ENCODE measurements at regions not wholly inside any gene's neighbourhood (a gene's known extent, or its start where the extent isn't known, plus 50 kb on each side); places are given as distances from the start of the nearest gene placed in this dataset.

GRCh38 chr22:19644314-19645223 is 69.7 kb upstream of the SEPTIN5 start:
- TF ChIP-seq, protein P1, sequence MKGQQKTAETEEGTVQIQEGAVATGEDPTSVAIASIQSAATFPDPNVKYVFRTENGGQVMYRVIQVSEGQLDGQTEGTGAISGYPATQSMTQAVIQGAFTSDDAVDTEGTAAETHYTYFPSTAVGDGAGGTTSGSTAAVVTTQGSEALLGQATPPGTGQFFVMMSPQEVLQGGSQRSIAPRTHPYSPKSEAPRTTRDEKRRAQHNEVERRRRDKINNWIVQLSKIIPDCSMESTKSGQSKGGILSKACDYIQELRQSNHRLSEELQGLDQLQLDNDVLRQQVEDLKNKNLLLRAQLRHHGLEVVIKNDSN (IDR thresholded peaks at IDR 0.05) = no peak
- TF ChIP-seq EGR1 (IDR thresholded peaks at IDR 0.05) = no peak
- TF ChIP-seq TCF12 (IDR thresholded peaks at IDR 0.05; ENCODE audit: low read depth) = no peak
- no peak for TF ChIP-seq CREB1 (IDR thresholded peaks at IDR 0.05; ENCODE audit: low read depth)
- no peak for TF ChIP-seq NFIC (IDR thresholded peaks at IDR 0.05)
- TF ChIP-seq MAX (IDR thresholded peaks at IDR 0.05) = no peak
- no peak for TF ChIP-seq ZBTB7A (IDR thresholded peaks at IDR 0.05; ENCODE audit: low read depth)
- TF ChIP-seq FOXM1 (IDR thresholded peaks at IDR 0.05; ENCODE audit: borderline replicate concordance, low read depth) = no peak
- no peak for TF ChIP-seq RAD21 (IDR thresholded peaks at IDR 0.05; ENCODE audit: low read depth)
- TF ChIP-seq REST (IDR thresholded peaks at IDR 0.05; ENCODE audit: low read depth) = no peak
- TF ChIP-seq YY1 (IDR thresholded peaks at IDR 0.05; ENCODE audit: low read depth) = no peak

DNA sequence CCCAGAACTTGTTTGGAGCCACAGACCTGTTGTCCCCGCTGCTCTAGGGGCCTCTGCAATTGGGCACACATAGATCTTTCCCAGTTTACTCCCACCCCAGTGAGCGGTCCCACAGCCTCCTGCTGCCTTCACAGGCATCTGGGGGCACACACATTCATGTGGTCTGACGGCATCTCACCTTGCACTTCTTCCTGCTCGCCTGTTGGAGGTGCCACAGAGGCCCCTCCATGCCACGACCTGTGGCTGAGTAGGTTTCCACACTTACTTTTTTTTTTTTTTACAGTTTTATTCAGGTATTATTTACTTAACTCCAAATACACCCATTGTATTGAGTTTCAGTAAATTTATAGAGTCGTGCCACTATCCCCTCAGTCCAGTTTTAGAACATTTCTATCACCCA is 68.9 kb upstream of the SEPTIN5 start:
- TF ChIP-seq FOXM1 (IDR thresholded peaks at IDR 0.05; ENCODE audit: borderline replicate concordance, low read depth) = no peak
- TF ChIP-seq MAX (IDR thresholded peaks at IDR 0.05) = no peak
- no peak for TF ChIP-seq EP300 (IDR thresholded peaks at IDR 0.05; ENCODE audit: borderline replicate concordance)
- no peak for TF ChIP-seq CEBPB (IDR thresholded peaks at IDR 0.05)
- TF ChIP-seq TCF12 (IDR thresholded peaks at IDR 0.05; ENCODE audit: low read depth) = no peak
- TF ChIP-seq YY1 (IDR thresholded peaks at IDR 0.05; ENCODE audit: low read depth) = no peak
- TF ChIP-seq NFIC (IDR thresholded peaks at IDR 0.05) = no peak
- TF ChIP-seq ZBTB7A (IDR thresholded peaks at IDR 0.05; ENCODE audit: low read depth) = no peak

DNA sequence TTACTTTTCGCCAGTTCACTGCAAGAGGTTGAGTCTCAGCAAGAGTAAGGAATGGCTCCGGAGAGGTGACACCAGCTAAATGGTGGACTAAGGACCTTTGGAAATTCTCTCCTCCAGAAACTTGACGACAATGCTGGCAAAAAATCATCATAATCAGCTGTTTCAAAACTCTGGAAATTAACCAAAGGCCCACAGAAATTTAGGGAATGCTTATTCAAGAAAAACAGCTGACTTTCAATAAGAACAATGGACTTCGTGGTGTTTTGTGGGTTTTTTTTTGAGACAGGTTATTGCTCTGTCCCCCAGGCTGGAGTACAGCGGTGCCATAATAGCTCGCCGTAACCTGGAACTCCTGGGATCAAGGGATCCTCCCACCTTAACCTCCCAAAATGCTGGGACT is 68.4 kb upstream of the SEPTIN5 start:
- TF ChIP-seq MAX (IDR thresholded peaks at IDR 0.05) = no peak
- TF ChIP-seq EGR1 (IDR thresholded peaks at IDR 0.05) = no peak
- TF ChIP-seq RAD21 (IDR thresholded peaks at IDR 0.05; ENCODE audit: low read depth) = no peak
- no peak for TF ChIP-seq CEBPB (IDR thresholded peaks at IDR 0.05)
- TF ChIP-seq REST (IDR thresholded peaks at IDR 0.05; ENCODE audit: low read depth) = no peak
- no peak for TF ChIP-seq TAF1 (IDR thresholded peaks at IDR 0.05; ENCODE audit: low read depth)
- TF ChIP-seq, protein P1 (IDR thresholded peaks at IDR 0.05) = no peak
- no peak for TF ChIP-seq YY1 (IDR thresholded peaks at IDR 0.05; ENCODE audit: low read depth)
- no peak for TF ChIP-seq NFIC (IDR thresholded peaks at IDR 0.05)
- no peak for TF ChIP-seq TCF12 (IDR thresholded peaks at IDR 0.05; ENCODE audit: low read depth)
- TF ChIP-seq FOXM1 (IDR thresholded peaks at IDR 0.05; ENCODE audit: borderline replicate concordance, low read depth) = no peak
- no peak for TF ChIP-seq EP300 (IDR thresholded peaks at IDR 0.05; ENCODE audit: borderline replicate concordance)
- TF ChIP-seq ZBTB7A (IDR thresholded peaks at IDR 0.05; ENCODE audit: low read depth) = no peak
- no peak for TF ChIP-seq TEAD4 (IDR thresholded peaks at IDR 0.05)
- no peak for TF ChIP-seq CREB1 (IDR thresholded peaks at IDR 0.05; ENCODE audit: low read depth)

DNA sequence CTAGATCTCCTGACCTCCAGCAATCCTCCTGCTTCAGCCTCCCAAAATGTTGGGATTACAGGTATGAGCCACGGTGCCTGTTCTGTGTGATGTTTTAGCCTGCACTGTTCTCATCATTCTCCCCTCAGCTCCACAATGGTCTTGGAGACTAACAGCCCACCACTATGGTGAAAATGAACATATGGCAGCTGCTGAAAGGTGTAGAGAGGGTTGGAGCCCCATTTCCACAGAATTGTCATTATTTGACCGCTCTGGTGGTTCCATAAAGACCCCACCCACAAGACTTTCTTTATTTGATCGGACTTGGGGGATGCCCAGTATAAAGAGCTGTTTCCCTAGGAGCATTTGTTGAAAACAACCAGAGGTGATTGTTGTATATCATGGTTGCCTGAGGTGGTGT is 67.9 kb upstream of the SEPTIN5 start:
- TF ChIP-seq EP300 (IDR thresholded peaks at IDR 0.05; ENCODE audit: borderline replicate concordance) = no peak
- no peak for TF ChIP-seq YY1 (IDR thresholded peaks at IDR 0.05; ENCODE audit: low read depth)
- TF ChIP-seq EGR1 (IDR thresholded peaks at IDR 0.05) = no peak
- TF ChIP-seq FOXM1 (IDR thresholded peaks at IDR 0.05; ENCODE audit: borderline replicate concordance, low read depth) = no peak
- TF ChIP-seq TAF1 (IDR thresholded peaks at IDR 0.05; ENCODE audit: low read depth) = no peak
- no peak for TF ChIP-seq ZBTB7A (IDR thresholded peaks at IDR 0.05; ENCODE audit: low read depth)
- TF ChIP-seq TEAD4 (IDR thresholded peaks at IDR 0.05) = no peak
- no peak for TF ChIP-seq CEBPB (IDR thresholded peaks at IDR 0.05)
- no peak for TF ChIP-seq TCF12 (IDR thresholded peaks at IDR 0.05; ENCODE audit: low read depth)
- no peak for TF ChIP-seq REST (IDR thresholded peaks at IDR 0.05; ENCODE audit: low read depth)
- TF ChIP-seq RAD21 (IDR thresholded peaks at IDR 0.05; ENCODE audit: low read depth) = no peak
